ENCODE measurements at regions not wholly inside any gene's neighbourhood (a gene's known extent, or its start where the extent isn't known, plus 50 kb on each side); places are given as distances from the start of the nearest gene placed in this dataset.

- H3K4me1 ChIP-seq (ENCODE audit: control insufficient read depth, extremely low read depth, insufficient read depth, low read length): no peaks in the 10 kb centered on the region
- no peak overlapping the region for H2AFZ ChIP-seq (ENCODE audit: low read length)
- H3K79me2 ChIP-seq (ENCODE audit: control insufficient read depth, insufficient read depth, low read length): no peaks in the 10 kb centered on the region
- no peak overlapping the region for H3K4me2 ChIP-seq (ENCODE audit: extremely low read depth, insufficient read depth, low read length)
- no peaks in the 10 kb centered on the region for H3K27me3 ChIP-seq (ENCODE audit: control insufficient read depth, insufficient read depth, low read length)
- TF ChIP-seq EZH2 (IDR thresholded peaks at IDR 0.05; ENCODE audit: low read length, missing control alignments) (no peak), CTCF (conservative IDR thresholded peaks at IDR 0.05 in 1 of 2, IDR thresholded peaks at IDR 0.05 in 1 of 2; ENCODE audit: low read depth in 1 of 2, low read length in 2 of 2) (no peak)
- H3K36me3 ChIP-seq (ENCODE audit: control insufficient read depth, insufficient read depth, low read length): no peaks in the 10 kb centered on the region
- H4K20me1 ChIP-seq (ENCODE audit: control insufficient read depth, extremely low read depth, insufficient read depth, low read length): no peaks in the 10 kb centered on the region
- no peak overlapping the region for H3K9ac ChIP-seq (ENCODE audit: insufficient read depth, low read length)
- no peaks in the 10 kb centered on the region for H3K9me3 ChIP-seq (ENCODE audit: control insufficient read depth, insufficient read depth, low read depth, low read length)
- H3K27ac ChIP-seq (ENCODE audit: insufficient read depth, low read length): no peak overlapping the region
- no peak for DNase-seq (ENCODE audit: low read depth in 2 of 2)
- H3K4me3 ChIP-seq (replicated peaks in 1 of 4; ENCODE audit: control extremely low read depth in 1 of 4, insufficient read depth in 1 of 4, low read depth in 3 of 4, low read length in 4 of 4): no peak overlapping the region
Observed at GRCh38 chr4:148770848-148771247, 328.6 kb upstream of the NR3C2 start.

- Histone ChIP-seq H3K79me2 (ENCODE audit: control insufficient read depth, insufficient read depth, low read length) (no peaks in the 10 kb centered on the region), H3K4me2 (ENCODE audit: extremely low read depth, insufficient read depth, low read length) (no peak overlapping the region), H3K27ac (ENCODE audit: insufficient read depth, low read length) (no peak overlapping the region), H3K27me3 (ENCODE audit: control insufficient read depth, insufficient read depth, low read length) (no peaks in the 10 kb centered on the region), H4K20me1 (ENCODE audit: control insufficient read depth, extremely low read depth, insufficient read depth, low read length) (no peaks in the 10 kb centered on the region), H2AFZ (ENCODE audit: low read length) (no peak overlapping the region), H3K4me1 (ENCODE audit: control insufficient read depth, extremely low read depth, insufficient read depth, low read length) (no peaks in the 10 kb centered on the region), H3K9me3 (ENCODE audit: control insufficient read depth, insufficient read depth, low read depth, low read length) (no peaks in the 10 kb centered on the region), H3K9ac (ENCODE audit: insufficient read depth, low read length) (no peak overlapping the region), H3K4me3 (replicated peaks in 1 of 4; ENCODE audit: control extremely low read depth in 1 of 4, insufficient read depth in 1 of 4, low read depth in 3 of 4, low read length in 4 of 4) (no peak overlapping the region), H3K36me3 (ENCODE audit: control insufficient read depth, insufficient read depth, low read length) (no peaks in the 10 kb centered on the region)
- no peak for DNase-seq (ENCODE audit: low read depth in 2 of 2)
- TF ChIP-seq EZH2 (IDR thresholded peaks at IDR 0.05; ENCODE audit: low read length, missing control alignments): no peak
- TF ChIP-seq CTCF (conservative IDR thresholded peaks at IDR 0.05 in 1 of 2, IDR thresholded peaks at IDR 0.05 in 1 of 2; ENCODE audit: low read depth in 1 of 2, low read length in 2 of 2): no peak
Observed at GRCh38 chr4:148770377-148770776, 328.2 kb upstream of the NR3C2 start.

- TF ChIP-seq CTCF (conservative IDR thresholded peaks at IDR 0.05 in 1 of 2, IDR thresholded peaks at IDR 0.05 in 1 of 2; ENCODE audit: low read depth in 1 of 2, low read length in 2 of 2): no peak
- TF ChIP-seq EZH2 (IDR thresholded peaks at IDR 0.05; ENCODE audit: low read length, missing control alignments): no peak
- DNase-seq (ENCODE audit: low read depth in 2 of 2): no peak
- Histone ChIP-seq H3K27me3 (ENCODE audit: control insufficient read depth, insufficient read depth, low read length) (no peaks in the 10 kb centered on the region), H3K9me3 (ENCODE audit: control insufficient read depth, insufficient read depth, low read depth, low read length) (no peaks in the 10 kb centered on the region), H3K27ac (ENCODE audit: insufficient read depth, low read length) (no peak overlapping the region), H3K36me3 (ENCODE audit: control insufficient read depth, insufficient read depth, low read length) (no peaks in the 10 kb centered on the region), H3K4me1 (ENCODE audit: control insufficient read depth, extremely low read depth, insufficient read depth, low read length) (no peaks in the 10 kb centered on the region), H3K4me3 (replicated peaks in 1 of 4; ENCODE audit: control extremely low read depth in 1 of 4, insufficient read depth in 1 of 4, low read depth in 3 of 4, low read length in 4 of 4) (no peak overlapping the region), H4K20me1 (ENCODE audit: control insufficient read depth, extremely low read depth, insufficient read depth, low read length) (no peaks in the 10 kb centered on the region), H3K4me2 (ENCODE audit: extremely low read depth, insufficient read depth, low read length) (no peak overlapping the region), H3K9ac (ENCODE audit: insufficient read depth, low read length) (no peak overlapping the region), H2AFZ (ENCODE audit: low read length) (no peak overlapping the region), H3K79me2 (ENCODE audit: control insufficient read depth, insufficient read depth, low read length) (no peaks in the 10 kb centered on the region)
Observed at GRCh38 chr4:148764720-148765119, 322.5 kb upstream of the NR3C2 start.
